ENCODE measurements at regions not wholly inside any gene's neighbourhood (a gene's known extent, or its start where the extent isn't known, plus 50 kb on each side); places are given as distances from the start of the nearest gene placed in this dataset.

- H3K27ac Mint-ChIP-seq = no peak overlapping the region
- DNase-seq = no peak
- H3K4me3 Mint-ChIP-seq = no peak overlapping the region
- peaks cover 3% of the 10 kb centered on the region for H3K4me1 Mint-ChIP-seq
- H3K27me3 Mint-ChIP-seq = no peaks in the 10 kb centered on the region
- intact Hi-C loops (cut with micrococcal nuclease) = no loop called here
- ChIA-PET POLR2A (no interaction called here), CTCF (interaction anchor here (0.7 kb wide), 1 partner anchor 195 kb away, joined by 4 read pairs; no protein-coding TSS in a partner anchor)
- no peak for ATAC-seq (ENCODE audit: low read depth)
- H3K36me3 Mint-ChIP-seq (ENCODE audit: low read depth) = no peaks in the 10 kb centered on the region
- no peak for TF ChIP-seq CTCF (IDR thresholded peaks at IDR 0.05)
- peaks cover 3% of the 10 kb centered on the region for H3K9me3 Mint-ChIP-seq
Measured at GRCh38 chr3:144167634-144168033, 196.0 kb downstream of the DIPK2A start.

GRCh38 chr3:144173491-144173890 is 201.9 kb downstream of the DIPK2A start:
- intact Hi-C loops (cut with micrococcal nuclease) = no loop called here
- CTCF ChIA-PET = no interaction called here
- TF ChIP-seq CTCF (IDR thresholded peaks at IDR 0.05) = no peak
- H3K9me3 Mint-ChIP-seq = no peaks in the 10 kb centered on the region
- POLR2A ChIA-PET = no interaction called here
- no peak overlapping the region for H3K27ac Mint-ChIP-seq
- no peak overlapping the region for H3K4me3 Mint-ChIP-seq
- DNase-seq (no peak), ATAC-seq (ENCODE audit: low read depth) (no peak)
- no peaks in the 10 kb centered on the region for H3K36me3 Mint-ChIP-seq (ENCODE audit: low read depth)
- H3K27me3 Mint-ChIP-seq = no peaks in the 10 kb centered on the region
- H3K4me1 Mint-ChIP-seq = no peaks in the 10 kb centered on the region

GRCh38 chr3:144175644-144176425 is 204.2 kb downstream of the DIPK2A start:
- no peak for ATAC-seq (ENCODE audit: low read depth)
- intact Hi-C loops (cut with micrococcal nuclease) = no loop called here
- ChIA-PET POLR2A (no interaction called here), CTCF (no interaction called here)
- H3K9me3 Mint-ChIP-seq = no peaks in the 10 kb centered on the region
- no peak for DNase-seq
- no peak overlapping the region for H3K27ac Mint-ChIP-seq
- no peaks in the 10 kb centered on the region for H3K4me1 Mint-ChIP-seq
- H3K4me3 Mint-ChIP-seq = no peak overlapping the region
- no peaks in the 10 kb centered on the region for H3K36me3 Mint-ChIP-seq (ENCODE audit: low read depth)
- no peak for TF ChIP-seq CTCF (IDR thresholded peaks at IDR 0.05)
- no peaks in the 10 kb centered on the region for H3K27me3 Mint-ChIP-seq

- no peak for ATAC-seq (ENCODE audit: low read depth)
Measured at GRCh38 chr3:144177649-144178048, 206.0 kb downstream of the DIPK2A start.

GRCh38 chr3:144178607-144179006 is 207.0 kb downstream of the DIPK2A start:
- TF ChIP-seq CTCF (IDR thresholded peaks at IDR 0.05) = no peak
- intact Hi-C loops (cut with micrococcal nuclease) = no loop called here
- no peak overlapping the region for H3K27ac Mint-ChIP-seq
- POLR2A ChIA-PET = no interaction called here
- ATAC-seq (ENCODE audit: low read depth) = no peak
- no peaks in the 10 kb centered on the region for H3K4me1 Mint-ChIP-seq
- CTCF ChIA-PET = no interaction called here
- DNase-seq = no peak
- no peaks in the 10 kb centered on the region for H3K36me3 Mint-ChIP-seq (ENCODE audit: low read depth)
- no peak overlapping the region for H3K4me3 Mint-ChIP-seq
- no peaks in the 10 kb centered on the region for H3K27me3 Mint-ChIP-seq
- no peaks in the 10 kb centered on the region for H3K9me3 Mint-ChIP-seq

More at GRCh38 chr3:144177649-144178048, 206.0 kb downstream of the DIPK2A start:
- no peaks in the 10 kb centered on the region for H3K36me3 Mint-ChIP-seq (ENCODE audit: low read depth)
- ChIA-PET POLR2A (no interaction called here), CTCF (no interaction called here)
- no peak for DNase-seq
- H3K27ac Mint-ChIP-seq = no peak overlapping the region
- no peaks in the 10 kb centered on the region for H3K27me3 Mint-ChIP-seq
- H3K4me1 Mint-ChIP-seq = no peaks in the 10 kb centered on the region
- intact Hi-C loops (cut with micrococcal nuclease) = no loop called here
- no peak overlapping the region for H3K4me3 Mint-ChIP-seq
- H3K9me3 Mint-ChIP-seq = no peaks in the 10 kb centered on the region
- no peak for TF ChIP-seq CTCF (IDR thresholded peaks at IDR 0.05)

Measured in activated B cell treated with CpG ODN at 0.5 μM for 24 hours (primary cell).